Trophoblast cell (in vitro differentiated cells and primary cell): ENCODE measurements at regions not wholly inside any gene's neighbourhood (a gene's known extent, or its start where the extent isn't known, plus 50 kb on each side); places are given as distances from the start of the nearest gene placed in this dataset.

Experiments
- DNase-seq, 2 donors: peaks; one replicate each; pipeline ENCODE4 v3.0.0-alpha.2; 2016
- H2AFZ ChIP-seq: 2 replicates; pipeline ENCODE4 v1.6.1; 2013; ENCODE audit warnings: low read length, moderate library complexity, mild to moderate bottlenecking; ENCODE audit not compliant: insufficient read depth, poor library complexity
- H2AK5ac ChIP-seq: 2 replicates; pipeline ENCODE4 v1.6.1; 2013; ENCODE audit warnings: mild to moderate bottlenecking, low read length
- H2BK120ac ChIP-seq: 2 replicates; pipeline ENCODE4 v1.6.1; 2013; ENCODE audit warnings: low read length, mild to moderate bottlenecking, moderate library complexity; ENCODE audit not compliant: insufficient read depth, poor library complexity
- H2BK12ac ChIP-seq: 2 replicates; pipeline ENCODE4 v1.6.1; 2013; ENCODE audit warnings: mild to moderate bottlenecking, low read length, moderate library complexity
- H2BK5ac ChIP-seq: 2 replicates; pipeline ENCODE4 v1.6.1; 2013; ENCODE audit warnings: low read length, low read depth, moderate library complexity, mild to moderate bottlenecking; ENCODE audit not compliant: poor library complexity
- H3K14ac ChIP-seq: 2 replicates; pipeline ENCODE4 v1.6.1; 2013; ENCODE audit warnings: mild to moderate bottlenecking, low read length
- H3K18ac ChIP-seq: 2 replicates; pipeline ENCODE4 v1.6.1; 2013; ENCODE audit warnings: mild to moderate bottlenecking, low read length
- H3K23ac ChIP-seq: 2 replicates; pipeline ENCODE4 v1.6.1; 2013; ENCODE audit warnings: low read length
- H3K27ac ChIP-seq: 2 replicates; pipeline ENCODE4 v1.5.1; 2013; ENCODE audit warnings: low read depth, mild to moderate bottlenecking, inconsistent platforms, low read length, moderate library complexity
- H3K27me3 ChIP-seq: 2 replicates; pipeline ENCODE4 v1.6.1; 2013; ENCODE audit warnings: inconsistent platforms, mild to moderate bottlenecking, low read length, moderate library complexity; ENCODE audit not compliant: insufficient read depth
- H3K36me3 ChIP-seq, 2 experiments: 1 replicate in 1 of 2; 2 replicates in 1 of 2; pipeline ENCODE4 v1.6.1; 2013; ENCODE audit warnings: low read length in 2 of 2, mild to moderate bottlenecking in 2 of 2, moderate library complexity in 1 of 2; ENCODE audit not compliant: insufficient read depth in 2 of 2, control insufficient read depth in 1 of 2
- H3K4ac ChIP-seq: 2 replicates; pipeline ENCODE4 v1.6.1; 2013; ENCODE audit warnings: low read depth, mild to moderate bottlenecking, low read length, moderate library complexity
- H3K4me1 ChIP-seq, 2 experiments: 1 replicate in 1 of 2; 2 replicates in 1 of 2; pipeline ENCODE4 v1.6.1; 2013; ENCODE audit warnings: low read length in 2 of 2, mild to moderate bottlenecking in 2 of 2, moderate library complexity in 1 of 2; ENCODE audit not compliant: insufficient read depth in 2 of 2, control insufficient read depth in 1 of 2
- H3K4me2 ChIP-seq: 2 replicates; pipeline ENCODE4 v1.6.1; 2013; ENCODE audit warnings: inconsistent platforms, mild to moderate bottlenecking, low read length, moderate library complexity
- H3K4me3 ChIP-seq: 2 replicates; pipeline ENCODE4 v1.5.1; 2013; ENCODE audit warnings: mild to moderate bottlenecking, low read depth, low read length, inconsistent platforms
- H3K79me1 ChIP-seq: one replicate; pipeline ENCODE4 v1.6.1; 2013; ENCODE audit warnings: low read length
- H3K79me2 ChIP-seq: 2 replicates; pipeline ENCODE4 v1.6.1; 2013; ENCODE audit warnings: low read length, mild to moderate bottlenecking; ENCODE audit not compliant: control insufficient read depth, insufficient read depth, poor library complexity
- H3K9ac ChIP-seq: 2 replicates; pipeline ENCODE4 v1.6.1; 2013; ENCODE audit warnings: mild to moderate bottlenecking, low read length
- H3K9me3 ChIP-seq: 2 replicates; pipeline ENCODE4 v1.6.1; 2013; ENCODE audit warnings: low read depth, mild to moderate bottlenecking, control low read depth, inconsistent platforms, low read length; ENCODE audit not compliant: insufficient read depth
- H4K12ac ChIP-seq: 2 replicates; pipeline ENCODE4 v1.6.1; 2013; ENCODE audit warnings: low read depth, mild to moderate bottlenecking, low read length, moderate library complexity
- H4K8ac ChIP-seq: 2 replicates; pipeline ENCODE4 v1.6.1; 2013; ENCODE audit warnings: low read depth, mild to moderate bottlenecking, low read length, moderate library complexity
- H4K91ac ChIP-seq: one replicate; pipeline ENCODE4 v1.6.1; 2013; ENCODE audit warnings: low read depth, mild to moderate bottlenecking, low read length, moderate library complexity
- WGBS: extraction: QIAGEN DNeasy Blood & Tissue Kit; methylation state at CpG from one replicate; pipeline ENCODE4 v1.1.7; 2013; ENCODE audit warnings: missing lambda C conversion rate; ENCODE audit not compliant: insufficient read length, insufficient coverage; ENCODE audit errors: extremely low coverage; 5-methylcytosine and 5-hydroxymethylcytosine counted together

DNA sequence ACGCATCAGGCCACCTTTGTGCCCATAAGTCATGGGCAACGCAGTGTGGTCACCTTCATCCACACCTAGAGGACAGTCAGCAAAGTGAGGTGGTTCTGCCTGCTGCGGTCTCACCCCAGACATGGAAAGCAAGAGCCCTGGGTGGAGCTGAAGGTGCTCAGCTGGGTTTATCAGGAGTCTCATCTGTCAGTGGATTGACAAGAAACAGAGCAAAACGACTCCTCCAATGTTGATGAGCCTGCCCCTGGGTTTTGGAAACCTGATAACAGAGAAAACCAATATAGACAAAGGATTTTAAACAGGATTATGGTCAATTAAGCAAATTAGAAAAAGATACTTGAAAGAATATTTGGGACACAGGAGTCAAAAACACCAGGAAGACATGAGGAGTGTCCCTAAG lies 229.3 kb upstream of the PRSS58 start:
- Histone ChIP-seq H3K9me3 (no peaks in the 10 kb centered on the region), H3K4me1 (peaks cover 11% of the 10 kb centered on the region in 2 experiments), H3K23ac (no peak overlapping the region), H3K27me3 (no peaks in the 10 kb centered on the region), H3K4me3 (no peak overlapping the region), H2BK5ac (no peak overlapping the region), H3K4ac (no peak overlapping the region), H2BK120ac (no peak overlapping the region), H3K9ac (no peak overlapping the region), H4K91ac (no peak overlapping the region), H3K36me3 (no peaks in the 10 kb centered on the region), H4K8ac (no peak overlapping the region), H3K18ac (no peak overlapping the region), H3K14ac (no peak overlapping the region), H3K79me2 (no peaks in the 10 kb centered on the region), H4K12ac (no peak overlapping the region), H2AFZ (no peak overlapping the region), H2BK12ac (no peak overlapping the region), H3K79me1 (no peaks in the 10 kb centered on the region), H3K27ac (no peak overlapping the region), H2AK5ac (no peak overlapping the region), H3K4me2 (no peak overlapping the region)
- no CpG with 5 or more reads among the region's 4 CpGs for WGBS
- no peak for DNase-seq

DNA sequence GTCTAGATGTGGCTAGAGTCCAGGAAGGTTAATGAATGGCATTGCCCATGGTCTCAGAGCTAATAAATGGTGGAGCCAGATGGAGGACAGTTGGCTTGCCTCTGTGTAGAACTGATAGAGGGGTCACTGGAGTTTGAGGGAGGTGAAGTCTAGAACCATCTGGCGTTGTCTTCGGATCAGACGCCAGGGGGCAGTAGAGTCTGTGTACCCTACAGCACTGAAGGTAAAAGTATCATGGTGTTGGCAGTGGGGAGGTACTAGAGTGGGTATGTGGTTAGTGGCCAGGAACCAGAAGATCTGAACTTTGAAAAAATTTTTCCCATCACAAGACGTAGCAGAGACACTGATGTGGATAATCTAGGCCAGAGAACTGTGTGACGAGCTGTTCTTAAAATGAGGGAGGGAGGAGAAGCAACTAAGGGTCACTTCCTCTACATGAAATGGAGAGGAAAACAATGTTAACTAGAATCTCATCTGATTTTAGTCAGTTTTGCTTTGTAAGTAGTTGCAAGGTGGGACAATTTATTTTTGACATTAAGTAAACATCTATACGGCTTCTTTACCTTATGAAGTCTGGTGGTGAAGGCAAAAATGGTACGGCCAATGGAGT lies 227.9 kb upstream of the PRSS58 start:
- Histone ChIP-seq H3K4ac (no peak overlapping the region), H2BK5ac (no peak overlapping the region), H2AFZ (no peak overlapping the region), H3K9ac (no peak overlapping the region), H3K23ac (no peak overlapping the region), H3K4me3 (no peak overlapping the region), H4K91ac (no peak overlapping the region), H3K18ac (no peak overlapping the region), H3K27me3 (no peaks in the 10 kb centered on the region), H2BK120ac (no peak overlapping the region), H3K14ac (no peak overlapping the region), H3K36me3 (no peaks in the 10 kb centered on the region), H4K12ac (no peak overlapping the region), H2BK12ac (no peak overlapping the region), H2AK5ac (no peak overlapping the region), H3K27ac (no peak overlapping the region), H4K8ac (no peak overlapping the region), H3K79me1 (no peaks in the 10 kb centered on the region), H3K79me2 (no peaks in the 10 kb centered on the region), H3K4me2 (no peak overlapping the region), H3K4me1 (peaks cover 11% of the 10 kb centered on the region in 2 experiments), H3K9me3 (no peaks in the 10 kb centered on the region)
- peak; percentile 29 to 77 for DNase-seq
- whole genome bisulfite sequencing = no CpG with 5 or more reads among the region's 7 CpGs

DNA sequence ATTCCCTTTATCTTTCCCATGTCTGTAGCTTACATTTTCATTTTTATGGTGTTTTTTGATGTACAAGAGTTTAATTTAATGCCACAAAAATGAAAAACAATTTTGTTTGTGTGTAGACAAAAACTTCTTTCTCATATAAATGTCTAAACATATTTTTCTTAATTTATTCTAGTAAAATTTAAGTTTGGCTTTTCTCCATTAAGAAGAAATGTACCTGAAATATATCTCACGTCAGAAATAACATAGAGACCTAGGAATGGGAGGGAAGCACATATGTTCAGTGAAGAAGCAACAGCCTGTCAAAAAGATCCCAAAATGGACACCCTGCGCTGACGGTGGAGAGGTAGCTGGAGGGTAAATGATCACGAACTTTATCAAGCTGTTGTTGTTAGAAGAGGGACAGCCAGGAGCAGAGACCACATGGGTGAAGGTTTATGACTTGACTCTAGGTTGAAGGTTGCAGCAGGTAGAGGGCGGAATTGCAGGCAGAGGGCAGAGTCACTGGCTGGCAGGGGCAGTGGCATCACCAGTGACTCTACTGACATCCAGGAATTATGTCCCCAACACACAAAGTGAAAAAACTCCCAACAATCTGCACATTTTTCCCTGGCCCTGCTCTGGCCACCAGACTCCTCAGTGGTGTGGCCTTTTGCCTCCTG lies 225.9 kb upstream of the PRSS58 start:
- H3K14ac ChIP-seq = no peak overlapping the region
- H3K79me2 ChIP-seq = no peaks in the 10 kb centered on the region
- no peak overlapping the region for H2BK12ac ChIP-seq
- WGBS = no CpG with 5 or more reads among the region's 5 CpGs
- H3K9me3 ChIP-seq = no peaks in the 10 kb centered on the region
- no peak overlapping the region for H3K4me3 ChIP-seq
- H3K27ac ChIP-seq = no peak overlapping the region
- H3K9ac ChIP-seq = no peak overlapping the region
- no peak overlapping the region for H3K23ac ChIP-seq
- H3K27me3 ChIP-seq = no peaks in the 10 kb centered on the region
- DNase-seq = no peak
- H2AK5ac ChIP-seq = no peak overlapping the region
- no peaks in the 10 kb centered on the region for H3K79me1 ChIP-seq
- peaks cover 11% of the 10 kb centered on the region in 2 experiments for H3K4me1 ChIP-seq
- no peak overlapping the region for H4K91ac ChIP-seq
- no peak overlapping the region for H2BK5ac ChIP-seq
- no peak overlapping the region for H4K8ac ChIP-seq
- no peak overlapping the region for H2AFZ ChIP-seq
- no peak overlapping the region for H3K4ac ChIP-seq
- no peak overlapping the region for H3K18ac ChIP-seq
- no peak overlapping the region for H4K12ac ChIP-seq
- no peaks in the 10 kb centered on the region for H3K36me3 ChIP-seq
- no peak overlapping the region for H3K4me2 ChIP-seq
- H2BK120ac ChIP-seq = no peak overlapping the region

DNA sequence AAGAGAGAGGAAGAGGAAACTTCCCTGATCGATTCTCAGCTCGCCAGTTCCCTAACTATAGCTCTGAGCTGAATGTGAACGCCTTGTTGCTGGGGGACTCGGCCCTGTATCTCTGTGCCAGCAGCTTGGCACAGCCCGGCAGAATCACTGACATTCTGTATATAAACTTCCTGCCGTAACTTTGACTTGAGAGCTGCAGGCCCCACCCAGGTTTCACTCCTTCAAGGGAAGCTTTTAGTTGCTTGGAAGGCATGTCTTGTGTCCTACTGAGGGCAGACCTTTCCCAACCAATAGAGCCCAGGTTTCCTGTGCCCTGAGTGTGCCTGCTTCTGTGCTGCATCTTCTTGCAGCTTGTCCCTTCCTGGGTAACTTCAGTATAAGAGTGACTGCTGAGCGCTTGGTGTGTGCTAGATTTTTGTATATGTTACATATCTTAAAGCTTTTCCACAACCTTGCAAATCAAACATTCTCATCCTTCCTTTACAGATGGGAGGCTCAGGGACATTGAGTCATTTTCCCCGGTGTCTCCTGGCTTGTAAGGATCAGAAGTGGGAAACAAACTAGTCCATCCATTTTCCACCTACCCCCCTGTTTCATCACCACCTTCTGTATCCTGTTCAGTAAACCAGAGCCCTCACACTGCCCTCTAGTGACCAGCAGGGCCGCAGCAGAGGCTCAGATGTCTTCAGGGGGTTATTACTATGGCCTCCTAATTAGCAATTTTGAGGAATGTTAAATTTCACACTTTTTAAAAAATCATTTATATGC lies 225.2 kb upstream of the PRSS58 start:
- H3K27ac ChIP-seq = no peak overlapping the region
- H3K18ac ChIP-seq = no peak overlapping the region
- no peak overlapping the region for H3K4me2 ChIP-seq
- H3K36me3 ChIP-seq = no peaks in the 10 kb centered on the region
- H2BK120ac ChIP-seq = no peak overlapping the region
- H4K91ac ChIP-seq = no peak overlapping the region
- H2AFZ ChIP-seq = no peak overlapping the region
- H2BK5ac ChIP-seq = no peak overlapping the region
- no peak overlapping the region for H3K4me3 ChIP-seq
- no peak overlapping the region for H4K8ac ChIP-seq
- H3K9me3 ChIP-seq = no peaks in the 10 kb centered on the region
- H2AK5ac ChIP-seq = no peak overlapping the region
- H3K27me3 ChIP-seq = no peaks in the 10 kb centered on the region
- peaks cover 12 to 13% of the 10 kb centered on the region in 2 experiments for H3K4me1 ChIP-seq
- H3K4ac ChIP-seq = no peak overlapping the region
- no CpG with 5 or more reads among the region's 9 CpGs for WGBS
- no peak overlapping the region for H3K9ac ChIP-seq
- peak; percentile 49 to 61 for DNase-seq
- H3K79me1 ChIP-seq = no peaks in the 10 kb centered on the region
- H4K12ac ChIP-seq = no peak overlapping the region
- H3K79me2 ChIP-seq = no peaks in the 10 kb centered on the region
- H2BK12ac ChIP-seq = no peak overlapping the region
- no peak overlapping the region for H3K14ac ChIP-seq
- H3K23ac ChIP-seq = no peak overlapping the region
